Activated CD8-positive, alpha-beta T cell treated with anti-CD3 and anti-CD28 coated beads for 36 hours (primary cell): ENCODE measurements at regions not wholly inside any gene's neighbourhood (a gene's known extent, or its start where the extent isn't known, plus 50 kb on each side); places are given as distances from the start of the nearest gene placed in this dataset.

Source experiments
- ATAC-seq: fragments of 200-7000 bp; cut with Tn5 transposase; one replicate; pipeline ENCODE4 v1.10.0; 2021; ENCODE audit warnings: mild to moderate bottlenecking, moderate library complexity
- CTCF ChIA-PET: fragments of 350-600 bp; sonication (Branson Sonifier 250); formaldehyde crosslinking; loops from one replicate; lab custom pipeline; 2021; ENCODE audit warnings: antibody characterized with exemption; lab: Charles Lee
- POLR2A ChIA-PET: fragments of 350-600 bp; sonication (Branson Sonifier 250); formaldehyde crosslinking; loops from one replicate; lab custom pipeline; 2021; ENCODE audit warnings: antibody characterized with exemption; lab: Charles Lee
- DNase-seq: peaks from one replicate; pipeline ENCODE4 v3.0.0-alpha.2; 2020
- H3K27ac Mint-ChIP-seq: one replicate; pipeline ENCODE4 v1.8.0; 2021; ENCODE audit warnings: mild to moderate bottlenecking, mixed read lengths
- H3K27me3 Mint-ChIP-seq: one replicate; pipeline ENCODE4 v1.8.0; 2021; ENCODE audit warnings: mixed read lengths
- H3K36me3 Mint-ChIP-seq: one replicate; pipeline ENCODE4 v1.8.0; 2021; ENCODE audit warnings: low read depth, mixed read lengths
- H3K4me1 Mint-ChIP-seq: one replicate; pipeline ENCODE4 v1.8.0; 2021; ENCODE audit warnings: low read depth, mixed read lengths
- H3K4me3 Mint-ChIP-seq: one replicate; pipeline ENCODE4 v1.8.0; 2021; ENCODE audit warnings: mild to moderate bottlenecking, moderate library complexity, mixed read lengths
- H3K9me3 Mint-ChIP-seq: one replicate; pipeline ENCODE4 v1.8.0; 2021; ENCODE audit warnings: mixed read lengths
- intact Hi-C: fragments of 100-400 bp; cut with micrococcal nuclease; formaldehyde crosslinking; loops from one replicate; pipeline ENCODE4 v1.10.0; 2022
- TF ChIP-seq, protein P1 (sequence below): fragments of 200-600 bp; IDR thresholded peaks from one replicate; pipeline ENCODE4 v1.8.0; 2022; ENCODE audit warnings: antibody characterized with exemption, mild to moderate bottlenecking

DNA sequence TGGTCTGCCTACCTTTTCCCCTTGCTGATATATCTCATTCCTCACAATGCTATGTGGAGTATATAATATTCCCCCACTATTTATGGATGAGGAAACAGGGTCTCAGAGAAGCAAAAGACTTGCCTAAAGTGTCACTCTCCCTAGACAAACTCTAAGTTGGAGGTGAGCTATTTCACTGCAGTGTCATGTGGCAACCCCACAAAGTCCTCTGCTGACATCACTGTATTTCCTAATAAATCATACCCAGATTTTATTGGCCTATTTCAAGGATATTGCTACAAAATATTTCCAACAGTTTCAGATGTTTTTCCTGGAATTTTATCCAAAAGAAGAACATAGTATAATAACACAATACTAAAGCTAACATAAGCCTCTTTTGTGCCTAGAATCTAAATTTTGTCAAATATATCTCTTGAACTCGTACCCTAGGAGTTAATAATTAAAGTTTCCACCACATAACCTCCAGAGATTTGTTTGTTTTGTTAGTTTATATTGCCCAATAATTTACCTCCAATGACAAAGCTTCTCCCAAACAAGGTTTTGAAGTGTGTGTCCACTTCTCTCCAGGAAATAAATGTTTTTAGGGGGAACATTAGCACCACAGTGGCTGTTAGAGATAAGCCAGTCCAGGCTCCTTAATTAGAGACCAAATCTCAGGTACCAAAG lies 215.1 kb downstream of the ASCL1 start:
- H3K9me3 Mint-ChIP-seq = peaks cover 3% of the 10 kb centered on the region
- H3K4me3 Mint-ChIP-seq = no peak overlapping the region
- ChIA-PET CTCF (no interaction called here), POLR2A (no interaction called here)
- H3K36me3 Mint-ChIP-seq = no peaks in the 10 kb centered on the region
- H3K4me1 Mint-ChIP-seq = no peaks in the 10 kb centered on the region
- TF ChIP-seq, protein P1, sequence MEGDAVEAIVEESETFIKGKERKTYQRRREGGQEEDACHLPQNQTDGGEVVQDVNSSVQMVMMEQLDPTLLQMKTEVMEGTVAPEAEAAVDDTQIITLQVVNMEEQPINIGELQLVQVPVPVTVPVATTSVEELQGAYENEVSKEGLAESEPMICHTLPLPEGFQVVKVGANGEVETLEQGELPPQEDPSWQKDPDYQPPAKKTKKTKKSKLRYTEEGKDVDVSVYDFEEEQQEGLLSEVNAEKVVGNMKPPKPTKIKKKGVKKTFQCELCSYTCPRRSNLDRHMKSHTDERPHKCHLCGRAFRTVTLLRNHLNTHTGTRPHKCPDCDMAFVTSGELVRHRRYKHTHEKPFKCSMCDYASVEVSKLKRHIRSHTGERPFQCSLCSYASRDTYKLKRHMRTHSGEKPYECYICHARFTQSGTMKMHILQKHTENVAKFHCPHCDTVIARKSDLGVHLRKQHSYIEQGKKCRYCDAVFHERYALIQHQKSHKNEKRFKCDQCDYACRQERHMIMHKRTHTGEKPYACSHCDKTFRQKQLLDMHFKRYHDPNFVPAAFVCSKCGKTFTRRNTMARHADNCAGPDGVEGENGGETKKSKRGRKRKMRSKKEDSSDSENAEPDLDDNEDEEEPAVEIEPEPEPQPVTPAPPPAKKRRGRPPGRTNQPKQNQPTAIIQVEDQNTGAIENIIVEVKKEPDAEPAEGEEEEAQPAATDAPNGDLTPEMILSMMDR = no peak
- H3K27ac Mint-ChIP-seq = no peak overlapping the region
- no peaks in the 10 kb centered on the region for H3K27me3 Mint-ChIP-seq
- no peak for ATAC-seq
- intact Hi-C loops = no loop called here
- DNase-seq = no peak

DNA sequence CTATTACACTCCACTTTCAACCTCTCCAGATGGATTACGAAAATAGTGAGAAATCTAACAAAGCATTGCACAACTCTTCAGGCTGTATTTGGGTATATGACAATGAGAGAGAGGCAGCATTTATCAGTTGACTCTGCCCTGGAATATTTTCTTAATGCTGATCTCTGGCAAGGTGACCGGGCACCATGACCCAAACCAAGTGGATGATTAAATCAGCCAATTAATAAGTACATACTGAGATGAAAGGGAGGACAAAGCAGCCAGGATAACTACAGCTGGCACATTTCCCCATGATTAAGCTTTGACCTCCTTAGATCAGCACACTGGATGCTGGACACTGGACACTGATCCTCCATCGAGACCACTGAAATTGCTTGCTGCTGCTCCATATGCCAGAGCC lies 218.2 kb downstream of the ASCL1 start:
- Mint-ChIP-seq H3K4me3 (no peak overlapping the region), H3K27me3 (no peaks in the 10 kb centered on the region), H3K27ac (no peak overlapping the region), H3K9me3 (no peaks in the 10 kb centered on the region), H3K36me3 (no peaks in the 10 kb centered on the region), H3K4me1 (no peaks in the 10 kb centered on the region)
- POLR2A ChIA-PET = no interaction called here
- intact Hi-C loops = no loop called here
- ATAC-seq (no peak), DNase-seq (no peak)
- TF ChIP-seq, protein P1 = no peak
- CTCF ChIA-PET = no interaction called here

GRCh38 chr12:103177639-103178255 lies 220.3 kb downstream of the ASCL1 start:
- intact Hi-C loops = no loop called here
- DNase-seq (no peak), ATAC-seq (no peak)
- POLR2A ChIA-PET = no interaction called here
- no peaks in the 10 kb centered on the region for H3K4me1 Mint-ChIP-seq
- no peak overlapping the region for H3K27ac Mint-ChIP-seq
- CTCF ChIA-PET = no interaction called here
- H3K9me3 Mint-ChIP-seq = no peaks in the 10 kb centered on the region
- no peaks in the 10 kb centered on the region for H3K36me3 Mint-ChIP-seq
- H3K4me3 Mint-ChIP-seq = no peak overlapping the region
- no peaks in the 10 kb centered on the region for H3K27me3 Mint-ChIP-seq
- TF ChIP-seq, protein P1 = no peak

DNA sequence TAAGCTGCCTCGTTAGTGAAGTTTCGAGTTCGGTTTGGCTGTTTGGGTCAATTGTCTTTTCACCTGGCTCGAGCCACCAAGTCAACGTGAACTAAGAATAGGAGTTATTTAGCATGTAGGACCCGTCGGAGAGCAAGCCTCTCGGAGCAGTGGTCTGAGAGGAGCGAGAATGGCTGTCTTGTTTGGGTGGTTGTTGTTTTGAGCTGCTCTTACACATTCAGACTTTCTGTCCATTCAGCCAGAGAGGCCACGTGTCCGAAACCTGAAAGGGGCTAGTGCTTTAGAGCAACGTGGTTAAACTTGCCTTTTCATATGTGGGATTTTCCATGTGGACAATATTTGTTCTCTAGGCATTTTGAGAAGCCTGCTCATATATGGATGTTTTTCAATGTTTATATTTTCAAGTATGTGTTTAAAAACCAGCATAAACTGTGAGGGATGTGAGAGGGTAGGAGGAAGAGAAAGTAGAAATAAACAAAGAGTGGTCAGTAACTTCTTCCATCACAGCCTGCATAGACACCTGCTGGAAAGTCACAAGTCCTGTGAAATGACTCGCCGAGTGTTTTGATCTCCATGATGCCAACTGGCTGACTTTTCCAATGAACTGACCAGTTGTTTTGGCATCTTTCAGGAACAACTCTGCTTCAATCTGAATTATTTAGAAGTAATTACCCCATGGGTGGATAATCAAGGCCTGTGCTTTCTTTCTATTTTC lies 221.0 kb downstream of the ASCL1 start:
- no peak for ATAC-seq
- H3K27me3 Mint-ChIP-seq = no peaks in the 10 kb centered on the region

More for the DNA sequence above, 221.0 kb downstream of the ASCL1 start:
- CTCF ChIA-PET = no interaction called here
- Mint-ChIP-seq H3K9me3 (no peaks in the 10 kb centered on the region), H3K36me3 (no peaks in the 10 kb centered on the region), H3K4me3 (no peak overlapping the region), H3K27ac (no peak overlapping the region), H3K4me1 (no peaks in the 10 kb centered on the region)
- intact Hi-C loops = no loop called here
- TF ChIP-seq, protein P1 = no peak
- POLR2A ChIA-PET = no interaction called here
- no peak for DNase-seq
